H1 (cell line): ENCODE measurements at regions not wholly inside any gene's neighbourhood (a gene's known extent, or its start where the extent isn't known, plus 50 kb on each side); places are given as distances from the start of the nearest gene placed in this dataset.

Experiments used
- CTCF ChIA-PET: fragments of 300-600 bp; sonication (Branson Sonifier 250); formaldehyde crosslinking; loops from one replicate; lab custom pipeline; 2021; ENCODE audit not compliant: partially characterized antibody; lab: Charles Lee
- POLR2A ChIA-PET: fragments of 300-600 bp; sonication (Branson Sonifier 250); formaldehyde crosslinking; loops from one replicate; lab custom pipeline; 2021; ENCODE audit warnings: inconsistent platforms; ENCODE audit not compliant: partially characterized antibody; lab: Charles Lee
- DNase-seq, 2 experiments: peaks; one replicate each; pipeline versions ENCODE4 v3.0.0 to v3.0.0-alpha.2; 2010 to 2022; ENCODE audit warnings: low spot score in 2 of 2, low read depth in 1 of 2, mixed read lengths in 1 of 2
- FAIRE-seq: peaks from 2 replicates; lab custom pipeline; 2011; peaks lifted over from hg19 to GRCh38; lab: Jason Lieb, UNC
- H2AFZ ChIP-seq: 2 replicates; pipeline ENCODE4 v1.8.1; 2012; ENCODE audit warnings: low read length, inconsistent platforms
- H2AK5ac ChIP-seq: 2 replicates; pipeline ENCODE4 v1.6.1; 2013; ENCODE audit warnings: low read depth, low read length
- H2BK120ac ChIP-seq: replicated peaks from 2 replicates; pipeline ENCODE3; 2013; ENCODE audit warnings: low read depth, low read length, inconsistent platforms
- H2BK12ac ChIP-seq: 2 replicates; pipeline ENCODE4 v1.6.1; 2013; ENCODE audit warnings: low read depth, low read length
- H2BK15ac ChIP-seq: 2 replicates; pipeline ENCODE4 v1.6.1; 2013; ENCODE audit warnings: low read length
- H2BK20ac ChIP-seq: 2 replicates; pipeline ENCODE4 v1.6.1; 2013; ENCODE audit warnings: low read length
- H2BK5ac ChIP-seq: 2 replicates; pipeline ENCODE4 v1.6.1; 2013; ENCODE audit warnings: low read depth, low read length
- H3K14ac ChIP-seq: 2 replicates; pipeline ENCODE4 v1.6.1; 2013; ENCODE audit warnings: inconsistent platforms; ENCODE audit not compliant: insufficient read length
- H3K18ac ChIP-seq: 2 replicates; pipeline ENCODE4 v1.6.1; 2013; ENCODE audit warnings: low read length; ENCODE audit errors: extremely low read depth
- H3K23ac ChIP-seq: 2 replicates; pipeline ENCODE4 v1.6.1; 2013; ENCODE audit warnings: inconsistent platforms; ENCODE audit not compliant: insufficient read length
- H3K23me2 ChIP-seq: 2 replicates; pipeline ENCODE4 v1.6.1; 2013; ENCODE audit warnings: low read depth, low read length
- H3K27ac ChIP-seq: 2 replicates; pipeline ENCODE4 v1.6.1; 2011; ENCODE audit warnings: low read depth, low read length, inconsistent platforms
- H3K27me3 ChIP-seq, 4 experiments: replicated peaks in 1 of 4; 1 replicate in 1 of 4; 2 replicates in 3 of 4; pipeline versions ENCODE4 v1.6.1 to v1.8.1; 2011 to 2013; ENCODE audit warnings: low read length in 3 of 4, mild to moderate bottlenecking in 3 of 4, inconsistent platforms in 2 of 4, mixed read lengths in 2 of 4, moderate library complexity in 1 of 4; ENCODE audit not compliant: control insufficient read depth in 3 of 4, insufficient read depth in 3 of 4; ENCODE audit errors: extremely low read depth in 1 of 4
- H3K36me3 ChIP-seq, 4 experiments: 2 replicates each; pipeline versions ENCODE4 v1.6.1 to v1.8.1; 2011 to 2013; ENCODE audit warnings: mild to moderate bottlenecking in 4 of 4, low read length in 3 of 4, moderate library complexity in 2 of 4, control low read depth in 1 of 4, inconsistent platforms in 1 of 4; ENCODE audit not compliant: insufficient read depth in 4 of 4, control insufficient read depth in 2 of 4
- H3K4ac ChIP-seq: replicated peaks from 2 replicates; pipeline ENCODE3; 2013; ENCODE audit warnings: low read length, low read depth, mixed read lengths, inconsistent platforms; ENCODE audit not compliant: insufficient read length
- H3K4me1 ChIP-seq, 4 experiments: replicated peaks in 1 of 4; 1 replicate in 1 of 4; 2 replicates in 3 of 4; pipeline versions ENCODE4 v1.6.1 to v1.8.1; 2011 to 2013; ENCODE audit warnings: low read length in 3 of 4, inconsistent platforms in 2 of 4, mixed read lengths in 1 of 4; ENCODE audit not compliant: insufficient read depth in 4 of 4, control insufficient read depth in 3 of 4
- H3K4me2 ChIP-seq, 2 experiments: 2 replicates each; pipeline versions ENCODE4 v1.6.1 to v1.8.1; 2011 to 2013; ENCODE audit warnings: low read depth in 2 of 2, low read length in 2 of 2, control low read depth in 1 of 2, inconsistent platforms in 1 of 2, mild to moderate bottlenecking in 1 of 2; ENCODE audit not compliant: insufficient read depth in 1 of 2
- H3K4me3 ChIP-seq, 4 experiments: fragments of 200-600, 300-600 bp in 1 of 4; sonication (generic), shearing (Covaris generic), sonication (Bioruptor Twin) in 1 of 4; 2 replicates each; pipeline versions ENCODE4 v1.5.1 to v1.8.1; 2011 to 2016; ENCODE audit warnings: low read length in 4 of 4, low read depth in 3 of 4, control low read depth in 2 of 4, inconsistent platforms in 2 of 4, mild to moderate bottlenecking in 2 of 4, mixed read lengths in 1 of 4, moderate library complexity in 1 of 4; ENCODE audit not compliant: insufficient read depth in 2 of 4; ENCODE audit errors: extremely low read depth in 1 of 4
- H3K56ac ChIP-seq: replicated peaks from 2 replicates; pipeline ENCODE3; 2013; ENCODE audit warnings: low read depth, mild to moderate bottlenecking, mixed read lengths, low read length, inconsistent platforms; ENCODE audit not compliant: insufficient read length
- H3K79me1 ChIP-seq: 2 replicates; pipeline ENCODE4 v1.6.1; 2013; ENCODE audit warnings: low read depth, low read length, control low read depth
- H3K79me2 ChIP-seq, 2 experiments: 2 replicates each; pipeline versions ENCODE4 v1.6.1 to v1.8.1; 2012 to 2013; ENCODE audit warnings: low read length in 2 of 2, mild to moderate bottlenecking in 2 of 2, inconsistent platforms in 1 of 2; ENCODE audit not compliant: insufficient read depth in 2 of 2, control insufficient read depth in 1 of 2
- H3K9ac ChIP-seq, 4 experiments: replicated peaks in 1 of 4; 1 replicate in 1 of 4; 2 replicates in 3 of 4; pipeline versions ENCODE4 v1.6.1 to v1.8.1; 2011 to 2013; ENCODE audit warnings: low read depth in 3 of 4, low read length in 3 of 4, control low read depth in 2 of 4, mild to moderate bottlenecking in 2 of 4, moderate library complexity in 2 of 4, inconsistent platforms in 1 of 4; ENCODE audit errors: extremely low read depth in 1 of 4
- H3K9me3 ChIP-seq, 2 experiments: 2 replicates each; pipeline versions ENCODE4 v1.6.1 to v1.8.1; 2012 to 2013; ENCODE audit warnings: mild to moderate bottlenecking in 2 of 2, moderate library complexity in 2 of 2, control low read depth in 1 of 2, inconsistent platforms in 1 of 2, low read depth in 1 of 2, low read length in 1 of 2, mixed read lengths in 1 of 2; ENCODE audit not compliant: insufficient read depth in 2 of 2
- H4K20me1 ChIP-seq, 2 experiments: replicated peaks in 1 of 2; 2 replicates each; pipeline versions ENCODE3 to v1.8.1; 2011 to 2013; ENCODE audit warnings: inconsistent platforms in 2 of 2, low read length in 2 of 2, mild to moderate bottlenecking in 1 of 2; ENCODE audit not compliant: insufficient read depth in 2 of 2, control insufficient read depth in 1 of 2
- H4K5ac ChIP-seq: 2 replicates; pipeline ENCODE4 v1.6.1; 2013; ENCODE audit warnings: low read length, low read depth, mixed read lengths, inconsistent platforms; ENCODE audit not compliant: insufficient read length
- H4K8ac ChIP-seq: 2 replicates; pipeline ENCODE4 v1.8.0; 2013; ENCODE audit warnings: mild to moderate bottlenecking, moderate library complexity, low read length, inconsistent platforms; ENCODE audit not compliant: insufficient read depth; ENCODE audit errors: extremely low read depth
- H4K91ac ChIP-seq: replicated peaks from 2 replicates; pipeline ENCODE3; 2013; ENCODE audit warnings: low read length, mixed read lengths, inconsistent platforms; ENCODE audit not compliant: insufficient read length
- BCL11A ChIP-seq, 2 experiments: IDR thresholded peaks; one replicate each; pipeline ENCODE4 v1.6.1; 2011; ENCODE audit warnings: low read depth in 2 of 2, low read length in 2 of 2, mild to moderate bottlenecking in 2 of 2
- CBX8 ChIP-seq: fragments of 300-800, 300-1000 bp; sonication (generic); IDR thresholded peaks from 2 replicates; pipeline ENCODE4 v1.7.1; 2016; ENCODE audit warnings: low read depth, low read length, borderline replicate concordance
- CTBP2 ChIP-seq: IDR thresholded peaks from 2 replicates; pipeline ENCODE4 v1.7.0; 2011; ENCODE audit warnings: borderline replicate concordance, mild to moderate bottlenecking, moderate library complexity, mixed read lengths, low read length; ENCODE audit not compliant: insufficient read depth, insufficient read length
- EZH2 ChIP-seq: fragments of 200-600 bp; sonication (generic); IDR thresholded peaks from 2 replicates; pipeline ENCODE4 v1.7.1; 2012; ENCODE audit warnings: low read depth, mild to moderate bottlenecking, moderate library complexity, low read length, inconsistent platforms; ENCODE audit not compliant: severe bottlenecking
- GTF2F1 ChIP-seq: IDR thresholded peaks from 2 replicates; pipeline ENCODE4 v1.6.1; 2012; ENCODE audit warnings: low read depth, low read length, improper control_type of control experiment, borderline replicate concordance
- JUN ChIP-seq: IDR thresholded peaks from 2 replicates; pipeline ENCODE4 v1.6.1; 2011; ENCODE audit warnings: low read depth, mild to moderate bottlenecking, improper control_type of control experiment, low read length
- KDM1A ChIP-seq: fragments of 200-600, 300-600 bp; sonication (generic); IDR thresholded peaks from 2 replicates; pipeline ENCODE4 v1.7.1; 2016; ENCODE audit warnings: mild to moderate bottlenecking, low read length, borderline replicate concordance
- KDM4A ChIP-seq: IDR thresholded peaks from one replicate; pipeline ENCODE4 v1.7.1; 2012; ENCODE audit warnings: low read depth, mild to moderate bottlenecking, moderate library complexity, low read length, inconsistent platforms; ENCODE audit not compliant: severe bottlenecking
- MAFK ChIP-seq: IDR thresholded peaks from 2 replicates; pipeline ENCODE4 v1.6.1; 2012; ENCODE audit warnings: low read depth, mild to moderate bottlenecking, improper control_type of control experiment, low read length
- POU5F1 ChIP-seq: IDR thresholded peaks from 2 replicates; pipeline ENCODE4 v1.6.1; 2011; ENCODE audit warnings: low read depth, mild to moderate bottlenecking, low read length, moderate library complexity
- RFX5 ChIP-seq: IDR thresholded peaks from 2 replicates; pipeline ENCODE4 v1.6.1; 2011; ENCODE audit warnings: low read depth, low read length, improper control_type of control experiment, borderline replicate concordance
- SAP30 ChIP-seq: fragments of 300-600 bp; sonication (generic); IDR thresholded peaks from 2 replicates; pipeline ENCODE4 v1.7.1; 2012; ENCODE audit warnings: low read length, moderate library complexity, mild to moderate bottlenecking, inconsistent platforms; ENCODE audit not compliant: insufficient read depth, insufficient replicate concordance
- SIN3A ChIP-seq, 2 experiments: IDR thresholded peaks in 1 of 2; conservative IDR thresholded peaks in 1 of 2; 2 replicates each; pipeline ENCODE4 v1.6.1; 2011 to 2012; ENCODE audit warnings: low read length in 2 of 2, improper control_type of control experiment in 1 of 2, low read depth in 1 of 2, mild to moderate bottlenecking in 1 of 2
- SIRT6 ChIP-seq: IDR thresholded peaks from one replicate; pipeline ENCODE4 v1.7.1; 2012; ENCODE audit warnings: low read length, inconsistent platforms
- SIX5 ChIP-seq: IDR thresholded peaks from 2 replicates; pipeline ENCODE4 v1.6.1; 2011; ENCODE audit warnings: mild to moderate bottlenecking, low read depth, low read length
- SRF ChIP-seq: IDR thresholded peaks from 2 replicates; pipeline ENCODE4 v1.6.1; 2011; ENCODE audit warnings: mild to moderate bottlenecking, low read depth, low read length, moderate library complexity

- no peaks in the 10 kb centered on the region; a peak in 1 of 4 replicates for H3K9me3 ChIP-seq
- FAIRE-seq (no peak), DNase-seq (no peak)
- H3K36me3 ChIP-seq = no peaks in the 10 kb centered on the region
- no peak overlapping the region for H2BK20ac ChIP-seq
- H2BK5ac ChIP-seq = no peak overlapping the region
- H3K23ac ChIP-seq = no peak overlapping the region
- H2AK5ac ChIP-seq = no peak overlapping the region
- no peaks in the 10 kb centered on the region for H3K23me2 ChIP-seq
- H3K14ac ChIP-seq = no peak overlapping the region
- no peak overlapping the region for H2AFZ ChIP-seq
- H3K4me2 ChIP-seq = no peak overlapping the region
- H3K4me1 ChIP-seq = no peaks in the 10 kb centered on the region
- H4K91ac ChIP-seq = no peak overlapping the region
- no peak overlapping the region for H2BK15ac ChIP-seq
- H2BK120ac ChIP-seq = no peak overlapping the region
- H3K4me3 ChIP-seq = no peak overlapping the region
- no peaks in the 10 kb centered on the region for H3K27me3 ChIP-seq
- H2BK12ac ChIP-seq = no peak overlapping the region
- ChIA-PET CTCF (no interaction called here), POLR2A (no interaction called here)
- no peak overlapping the region for H3K9ac ChIP-seq
- H3K18ac ChIP-seq = no peak overlapping the region
- H3K79me1 ChIP-seq = no peaks in the 10 kb centered on the region
- H4K20me1 ChIP-seq = no peaks in the 10 kb centered on the region
- no peaks in the 10 kb centered on the region for H3K79me2 ChIP-seq
- no peak overlapping the region for H4K8ac ChIP-seq
- H3K27ac ChIP-seq = no peak overlapping the region
- no peak overlapping the region for H4K5ac ChIP-seq
- H3K4ac ChIP-seq = no peak overlapping the region
- no peak overlapping the region for H3K56ac ChIP-seq
- TF ChIP-seq RFX5 (no peak), GTF2F1 (no peak), POU5F1 (no peak), CTBP2 (no peak), SIX5 (no peak), KDM4A (no peak), CBX8 (no peak), SIN3A (conservative IDR thresholded peaks at IDR 0.05 in 1 of 2, IDR thresholded peaks at IDR 0.05 in 1 of 2; ENCODE audit: low read depth in 1 of 2, low read length in 2 of 2) (no peak), JUN (no peak), BCL11A (IDR thresholded peaks at IDR 0.05; ENCODE audit: low read depth in 2 of 2, low read length in 2 of 2) (no peak), KDM1A (no peak), EZH2 (no peak), MAFK (no peak), SRF (no peak), SIRT6 (no peak), SAP30 (no peak)
Measured at GRCh38 chr12:92381856-92382255, 236.2 kb upstream of the BTG1 start.
